SIG-M5 treated with dmso at 0.1 percent for 504 hours (cell line): ENCODE measurements at regions not wholly inside any gene's neighbourhood (a gene's known extent, or its start where the extent isn't known, plus 50 kb on each side); places are given as distances from the start of the nearest gene placed in this dataset.
"Not testable (repeated sequence)": the region's sequence is repeated elsewhere in the genome, so short reads cannot be mapped to it uniquely, and the experiment has no call there.

Experiments used
- DNase-seq: peaks from one replicate; lab custom pipeline; 2025; ENCODE audit not compliant: unreplicated experiment; lab: John Stamatoyannopoulos, UW

GRCh38 chr16:79954921-79955705 is 354.6 kb upstream of the MAF start:
- no peak for DNase-seq

GRCh38 chr16:79950932-79951719 is 350.6 kb upstream of the MAF start:
- DNase-seq: no peak

- DNase-seq: no peak
Measured at GRCh38 chr16:79949417-79949816, 348.9 kb upstream of the MAF start.

- DNase-seq: no peak
Measured at GRCh38 chr16:79947771-79948170, 347.2 kb upstream of the MAF start.

- no peak for DNase-seq
Measured at GRCh38 chr16:79946252-79946651, 345.7 kb upstream of the MAF start.

GRCh38 chr16:79943736-79944135 is 343.2 kb upstream of the MAF start:
- no peak for DNase-seq

GRCh38 chr16:79938575-79938974 is 338.0 kb upstream of the MAF start:
- DNase-seq: no peak

- not testable (repeated sequence) for DNase-seq
Measured at GRCh38 chr16:79937671-79938070, 337.1 kb upstream of the MAF start.

GRCh38 chr16:79933603-79934002 is 333.1 kb upstream of the MAF start:
- DNase-seq: no peak

- no peak for DNase-seq
Measured at GRCh38 chr16:79932572-79932971, 332.0 kb upstream of the MAF start.

- DNase-seq: no peak
Measured at GRCh38 chr16:79931721-79932120, 331.2 kb upstream of the MAF start.

- no peak for DNase-seq
Measured at GRCh38 chr16:79929260-79929965, 328.9 kb upstream of the MAF start.

- DNase-seq: no peak
Measured at GRCh38 chr16:79928142-79928873, 327.8 kb upstream of the MAF start.

GRCh38 chr16:79926451-79927205 is 326.1 kb upstream of the MAF start:
- DNase-seq: no peak

GRCh38 chr16:79923431-79923830 is 322.9 kb upstream of the MAF start:
- no peak for DNase-seq

- no peak for DNase-seq
Measured at GRCh38 chr16:79920685-79921084, 320.1 kb upstream of the MAF start.

GRCh38 chr16:79918916-79919315 is 318.4 kb upstream of the MAF start:
- no peak for DNase-seq

GRCh38 chr16:79915761-79916160 is 315.2 kb upstream of the MAF start:
- no peak for DNase-seq

- DNase-seq: no peak
Measured at GRCh38 chr16:79914961-79915720, 314.6 kb upstream of the MAF start.
